GM21447 (cell line): ENCODE measurements at regions not wholly inside any gene's neighbourhood (a gene's known extent, or its start where the extent isn't known, plus 50 kb on each side); places are given as distances from the start of the nearest gene placed in this dataset.

Source experiments
- ATAC-seq: cut with Tn5 transposase; IDR thresholded peaks from one replicate; pipeline ENCODE4 v1.9.1; 2021; ENCODE audit not compliant: unreplicated experiment

DNA sequence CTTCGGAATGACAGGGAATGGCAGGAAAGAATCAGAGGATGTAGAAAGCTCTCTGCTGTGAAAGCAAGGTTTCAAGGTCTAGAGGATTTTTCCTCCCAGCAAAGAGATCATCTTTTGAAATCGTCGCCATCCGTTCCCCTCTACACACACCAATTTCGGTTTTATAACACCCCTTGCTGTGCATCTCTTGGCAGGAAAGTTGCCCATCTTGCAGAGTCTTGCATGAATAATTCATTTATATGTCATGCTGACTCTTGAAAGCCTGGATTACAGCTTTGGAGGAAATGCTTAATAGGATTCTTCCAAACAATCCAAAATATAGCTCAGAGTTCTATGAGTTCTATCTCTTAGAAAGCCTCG lies 262.7 kb downstream of the CHL1 start:
- no peak for ATAC-seq

DNA sequence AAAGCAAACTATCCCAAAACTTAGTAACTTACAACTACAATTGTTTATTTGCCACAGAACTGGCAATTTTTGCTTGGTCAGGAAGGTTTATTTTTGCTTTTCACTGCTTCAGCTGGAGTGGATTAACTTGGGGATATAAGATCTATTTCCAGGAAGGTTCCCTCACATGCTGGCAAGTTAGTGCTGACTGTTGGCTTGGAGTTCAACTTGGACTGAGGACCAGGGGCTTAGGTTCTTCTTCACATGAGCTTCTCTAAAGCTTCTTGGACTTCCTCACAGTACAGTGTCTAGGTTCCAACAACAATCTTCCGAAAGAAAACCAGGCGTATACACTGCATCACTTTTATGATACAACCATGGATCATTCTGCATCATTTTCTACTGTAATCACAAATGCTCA lies 264.4 kb downstream of the CHL1 start:
- ATAC-seq, result no peak

DNA sequence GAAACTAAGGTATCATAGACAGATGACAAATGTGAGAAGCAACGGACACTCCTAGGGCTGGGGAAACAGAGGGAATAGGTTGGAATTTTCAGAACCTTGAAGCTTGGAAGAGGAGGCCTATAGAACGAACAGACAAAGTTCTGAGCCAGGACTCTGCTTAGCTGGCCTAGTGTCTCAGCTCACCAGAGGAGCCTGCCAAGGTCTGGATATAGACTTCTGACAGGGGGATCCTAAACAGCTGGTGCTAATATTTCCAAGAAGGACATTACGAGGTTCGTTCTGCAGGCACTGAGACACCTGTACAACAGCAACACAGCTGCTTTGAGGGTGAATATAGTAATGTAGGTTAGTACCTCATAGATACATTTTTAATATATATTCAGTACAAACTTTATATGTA lies 266.3 kb downstream of the CHL1 start:
- ATAC-seq, result no peak

DNA sequence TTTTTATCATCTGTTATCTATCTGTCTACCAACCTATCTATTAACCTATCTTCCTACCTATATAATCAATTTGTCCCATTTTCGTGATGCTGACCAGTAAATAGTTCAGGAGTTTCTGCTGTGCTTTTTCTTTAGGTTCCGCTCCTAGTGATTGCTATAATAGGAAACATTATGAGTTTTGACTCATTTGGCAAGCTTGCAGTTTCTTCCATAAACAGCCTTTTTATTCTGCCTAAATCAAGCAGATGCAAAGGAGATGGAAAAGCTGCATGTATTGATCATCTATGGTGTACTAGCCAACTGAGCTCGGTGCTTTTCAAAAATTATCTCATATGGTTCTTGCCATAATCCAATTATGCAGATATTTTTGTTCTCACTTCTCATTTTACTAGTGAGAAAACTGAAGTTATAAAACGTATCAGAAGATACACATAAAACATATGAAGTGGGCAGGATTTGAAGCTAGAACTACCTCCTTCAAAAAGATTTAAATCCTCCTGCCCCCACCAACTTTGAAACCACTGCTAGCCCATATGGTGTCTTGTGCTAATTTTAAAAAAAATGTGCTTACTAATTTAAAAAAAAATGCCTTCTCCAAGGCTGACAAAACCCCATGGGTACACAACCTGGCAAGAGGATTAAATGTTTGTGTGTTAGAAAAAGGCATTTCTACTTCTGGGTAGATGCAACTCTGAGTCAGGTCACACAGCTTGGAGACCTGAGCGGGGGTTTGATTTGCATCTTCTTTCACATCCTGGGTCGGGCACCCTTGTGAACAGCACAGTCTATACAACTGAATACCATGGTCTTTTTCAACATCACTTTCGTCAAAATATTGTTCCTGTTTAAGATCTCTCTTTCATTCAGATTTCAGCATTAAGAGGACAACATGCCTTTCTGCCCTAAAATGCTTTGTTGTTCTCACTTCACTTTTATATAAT lies 267.0 kb downstream of the CHL1 start:
- ATAC-seq, result peak; percentile 97

DNA sequence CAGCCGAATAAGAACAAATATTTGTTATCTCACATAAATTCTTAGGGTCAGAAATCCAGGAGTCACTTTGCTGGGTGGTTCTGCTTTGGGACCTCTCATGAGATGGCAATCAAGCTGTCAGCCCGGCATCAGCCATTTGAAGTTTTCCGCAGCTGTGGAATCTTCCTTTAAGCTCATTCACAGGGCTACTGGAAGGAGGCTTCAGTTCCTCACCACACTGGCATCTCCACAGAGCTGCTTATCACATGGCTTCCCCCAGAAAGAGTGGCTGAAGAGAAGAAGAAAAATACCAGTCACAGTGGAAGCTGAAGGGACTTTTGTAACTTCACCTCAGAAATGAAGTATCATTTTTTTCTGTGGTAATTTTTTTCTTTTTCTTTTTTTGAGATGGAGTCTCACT lies 267.7 kb downstream of the CHL1 start:
- no peak for ATAC-seq

DNA sequence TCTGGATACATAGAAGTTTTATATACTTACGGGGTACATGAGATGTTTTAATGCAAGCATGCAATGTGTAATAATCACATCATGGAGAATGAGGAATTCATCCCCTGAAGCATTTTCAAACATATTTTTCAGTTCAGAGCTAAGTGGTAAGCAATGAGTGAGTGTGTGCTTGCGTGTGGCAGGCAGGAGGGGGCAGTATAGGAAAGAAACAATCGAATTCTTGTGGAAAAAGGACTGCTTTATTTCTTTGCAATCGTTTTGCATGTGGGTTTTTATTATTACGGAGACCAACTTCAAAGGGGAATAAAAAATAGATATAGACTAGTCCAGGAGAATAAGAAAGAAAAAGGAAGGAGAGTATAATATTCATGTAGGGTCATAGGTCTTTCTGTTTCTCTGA lies 271.6 kb downstream of the CHL1 start:
- ATAC-seq, result no peak

DNA sequence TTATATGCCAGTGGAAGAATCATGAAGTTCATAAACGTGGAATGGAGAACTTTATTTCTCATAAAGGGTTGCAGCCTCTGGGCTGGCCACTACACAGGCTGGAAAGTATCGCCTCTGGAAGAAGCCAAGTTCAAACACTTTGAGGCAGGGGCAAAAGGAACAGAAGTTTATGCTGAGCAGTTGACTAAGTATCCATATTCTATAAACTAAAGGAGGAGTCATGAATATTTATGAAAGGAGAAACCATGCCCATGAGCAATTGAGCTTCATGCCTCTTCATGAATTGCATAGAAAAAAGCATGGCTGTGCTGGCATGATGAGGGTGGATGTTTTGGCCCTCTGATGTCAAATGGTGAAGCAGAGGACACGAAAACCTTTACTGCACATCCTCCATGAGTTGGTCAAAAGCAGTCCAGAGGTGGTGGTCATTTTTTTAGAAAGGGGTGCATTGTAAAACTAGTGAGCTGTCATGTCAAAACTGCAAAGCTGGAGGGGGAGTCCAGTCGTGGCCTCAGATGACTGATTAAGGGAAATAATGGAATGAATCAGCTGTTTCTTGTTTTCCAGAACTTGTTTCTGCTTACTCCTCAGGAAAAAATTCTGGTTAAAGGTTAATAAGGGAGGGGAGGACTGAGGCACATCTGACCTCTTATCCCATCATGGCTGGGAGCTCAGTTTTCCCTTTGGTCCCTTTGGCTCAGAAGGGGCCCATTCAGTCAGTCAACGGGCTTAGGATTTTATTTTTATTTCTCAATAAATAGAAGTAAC lies 276.7 kb downstream of the CHL1 start:
- no peak for ATAC-seq

DNA sequence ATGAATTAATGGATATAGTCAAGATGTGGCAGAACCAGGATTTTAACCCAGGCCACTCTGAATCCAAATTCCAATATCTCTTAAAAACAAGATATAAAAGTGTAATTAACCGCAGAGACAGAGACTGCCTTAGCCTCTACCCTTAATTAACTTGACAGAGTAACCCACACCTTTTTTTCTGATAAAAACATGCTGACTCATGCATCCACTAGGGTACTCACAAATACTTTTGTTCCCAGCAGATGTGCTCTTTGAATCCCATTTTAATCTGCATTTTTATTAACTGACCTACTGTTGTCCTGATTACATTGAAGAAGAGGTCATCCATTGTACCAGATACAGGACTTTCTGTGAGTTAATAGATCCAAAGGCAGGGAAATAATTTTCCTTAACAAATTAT lies 278.3 kb downstream of the CHL1 start:
- no peak for ATAC-seq

DNA sequence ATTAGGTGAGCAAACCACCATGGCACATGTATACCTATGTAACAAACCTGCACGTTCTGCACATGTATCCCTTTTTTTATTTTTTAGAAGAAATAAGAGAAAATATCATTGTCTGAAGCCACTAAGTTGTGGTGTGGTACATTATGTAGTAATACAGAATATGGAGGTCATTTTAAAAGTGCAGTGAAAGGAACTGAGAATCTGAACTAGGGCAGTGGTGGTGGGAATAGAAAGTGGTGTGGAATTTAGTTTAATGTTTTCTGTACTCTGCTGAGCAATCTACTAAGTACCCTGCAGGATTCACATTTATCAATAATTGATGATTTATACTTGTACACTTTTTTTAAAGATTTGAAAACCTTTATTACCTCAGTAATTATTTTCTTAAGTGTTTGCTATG lies 283.5 kb downstream of the CHL1 start:
- ATAC-seq, result peak; percentile 57

DNA sequence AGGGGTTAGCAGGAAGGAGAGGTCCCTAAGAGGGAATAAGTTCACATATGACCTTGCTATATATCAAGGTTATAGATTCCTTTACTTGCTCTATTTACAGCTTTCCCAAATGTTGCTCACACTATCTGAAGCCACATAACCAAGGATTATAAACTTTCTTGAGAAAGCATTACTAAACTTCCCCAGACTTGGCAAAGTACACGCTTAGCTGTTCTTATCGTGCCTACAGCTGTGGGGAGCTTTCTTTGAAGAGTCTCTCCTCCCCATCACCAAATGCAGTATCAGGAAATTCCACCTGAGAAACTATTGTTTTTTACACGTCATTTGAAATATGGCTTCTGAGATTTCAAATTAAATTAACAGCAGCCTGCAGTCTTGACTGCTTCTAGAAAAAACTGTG lies 284.5 kb downstream of the CHL1 start:
- no peak for ATAC-seq

DNA sequence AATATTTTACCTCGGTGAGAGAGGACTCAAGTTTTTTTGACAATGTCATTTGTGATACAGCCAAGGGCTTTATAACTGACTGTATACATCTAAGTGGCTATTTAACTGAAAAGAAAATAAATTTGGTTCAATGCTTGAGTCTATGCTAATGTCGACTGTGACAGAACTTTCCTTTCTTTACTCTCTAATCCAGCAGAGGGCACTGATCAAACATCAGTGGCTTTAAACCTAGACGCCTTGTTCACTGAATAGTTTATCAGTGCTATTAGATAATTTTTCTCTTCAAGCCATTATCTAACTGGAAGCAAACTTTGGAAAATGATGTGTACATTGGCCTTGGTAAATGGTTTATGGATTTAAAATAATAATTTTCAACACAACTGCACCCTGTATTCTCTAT lies 285.1 kb downstream of the CHL1 start:
- no peak for ATAC-seq

DNA sequence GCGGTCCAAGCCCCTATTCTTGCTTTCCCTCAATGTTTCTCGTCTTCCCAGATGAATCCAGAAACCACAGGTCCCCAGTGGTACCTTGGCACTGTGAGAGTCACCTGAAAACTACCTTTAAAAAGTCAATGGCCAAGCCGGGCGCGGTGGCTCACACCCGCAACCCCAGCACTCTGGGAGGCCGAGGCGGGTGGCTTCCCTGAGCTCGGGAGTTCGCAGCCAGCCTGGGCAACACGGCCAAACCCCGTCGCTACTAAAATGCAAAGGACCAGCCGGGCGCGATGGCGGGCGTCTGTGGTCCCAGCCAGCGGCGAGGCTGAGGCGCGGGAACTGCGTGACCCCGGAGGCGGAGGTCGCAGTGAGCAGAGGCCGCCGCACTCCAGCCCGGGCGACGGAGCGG lies 285.9 kb downstream of the CHL1 start:
- ATAC-seq, result no peak

DNA sequence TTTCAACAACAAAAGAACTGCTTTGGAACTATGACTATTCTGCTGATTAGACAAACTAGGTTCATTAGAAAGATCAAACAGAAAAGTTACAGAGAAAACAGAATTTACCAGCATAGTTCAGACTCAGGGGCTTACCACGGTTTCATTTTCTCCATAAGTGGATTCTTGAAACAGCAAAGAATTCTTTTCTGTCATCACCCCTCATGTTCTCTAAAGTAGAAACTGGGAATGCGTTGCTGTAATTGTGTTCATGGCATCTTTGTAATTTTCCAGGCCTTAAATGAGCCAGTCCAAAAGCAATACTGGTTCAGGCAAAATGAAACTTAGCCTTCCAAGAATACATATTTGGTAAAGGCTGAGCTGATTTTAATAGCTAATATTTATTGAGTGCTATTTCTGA lies 287.8 kb downstream of the CHL1 start:
- ATAC-seq, result no peak

DNA sequence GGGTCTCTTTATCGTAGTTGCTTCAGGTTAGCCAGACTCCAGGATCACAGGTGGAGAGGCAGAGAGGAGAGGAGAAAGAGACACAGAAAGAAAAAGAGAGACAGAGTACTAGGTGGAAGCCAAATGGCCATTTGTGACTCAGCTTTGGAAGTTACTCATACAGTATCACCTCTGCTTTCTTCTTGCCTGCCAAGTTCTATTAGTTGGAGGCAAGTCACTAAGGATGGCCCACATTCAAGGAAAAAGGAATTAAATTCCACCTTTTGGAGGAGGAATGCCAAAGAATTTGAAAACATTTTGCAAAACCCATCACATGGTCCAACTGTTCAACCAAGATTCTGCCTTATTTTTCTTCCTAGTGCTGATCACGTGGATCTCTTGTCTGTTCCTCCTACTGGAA lies 291.1 kb downstream of the CHL1 start:
- ATAC-seq, result no peak

DNA sequence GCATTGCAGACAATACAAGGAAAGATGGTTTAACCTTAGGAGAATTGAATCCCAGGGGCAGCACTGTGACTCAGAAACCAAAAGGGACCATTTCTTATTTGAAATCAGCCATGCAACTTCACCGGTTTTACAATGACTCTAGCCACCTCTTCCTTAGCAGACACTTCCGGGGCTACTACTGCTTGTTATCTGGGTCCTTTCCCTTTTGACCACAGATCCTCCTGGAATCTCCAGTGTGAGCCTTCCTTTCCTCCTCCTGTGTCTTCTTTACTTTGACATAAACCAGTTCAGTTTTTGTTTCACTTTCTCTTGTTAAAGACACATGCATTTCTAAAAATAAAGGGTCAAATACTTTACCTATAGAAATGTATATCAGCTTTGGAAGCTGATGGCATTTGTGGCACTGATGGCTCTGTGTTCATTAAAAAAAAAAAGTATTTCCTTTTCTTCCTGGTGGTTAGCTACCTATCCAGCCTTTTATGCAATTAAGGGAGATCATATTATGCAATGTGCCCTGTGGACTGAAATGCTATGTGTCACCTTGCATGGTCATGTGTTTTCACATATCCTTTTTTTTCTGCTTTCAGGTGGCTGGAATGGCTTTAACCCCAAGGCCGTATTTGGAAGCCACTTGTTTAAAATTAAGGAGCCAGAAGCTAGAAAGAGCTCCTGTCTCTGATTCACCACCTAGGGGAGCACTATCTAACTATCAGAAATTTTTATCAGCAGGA lies 296.2 kb downstream of the CHL1 start:
- ATAC-seq, result peak; percentile 66

DNA sequence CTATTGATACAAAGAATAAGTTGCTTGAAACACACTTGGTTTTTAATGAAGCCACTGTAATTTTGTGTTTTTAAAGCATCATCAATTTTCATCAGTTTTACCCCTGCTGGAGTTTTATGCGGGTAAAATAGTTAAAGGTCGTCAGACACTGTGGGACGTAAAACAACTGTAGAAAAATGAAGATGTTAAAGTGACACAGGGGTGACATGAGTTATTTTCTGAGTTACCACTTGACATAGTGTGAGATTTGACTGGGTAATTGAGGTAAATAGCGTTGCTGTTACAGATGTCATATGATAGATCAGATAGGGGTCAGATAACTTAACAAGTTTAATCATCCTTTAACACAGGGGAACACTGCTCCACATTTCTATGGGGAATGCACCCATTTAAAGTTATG lies 297.6 kb downstream of the CHL1 start:
- ATAC-seq, result no peak

DNA sequence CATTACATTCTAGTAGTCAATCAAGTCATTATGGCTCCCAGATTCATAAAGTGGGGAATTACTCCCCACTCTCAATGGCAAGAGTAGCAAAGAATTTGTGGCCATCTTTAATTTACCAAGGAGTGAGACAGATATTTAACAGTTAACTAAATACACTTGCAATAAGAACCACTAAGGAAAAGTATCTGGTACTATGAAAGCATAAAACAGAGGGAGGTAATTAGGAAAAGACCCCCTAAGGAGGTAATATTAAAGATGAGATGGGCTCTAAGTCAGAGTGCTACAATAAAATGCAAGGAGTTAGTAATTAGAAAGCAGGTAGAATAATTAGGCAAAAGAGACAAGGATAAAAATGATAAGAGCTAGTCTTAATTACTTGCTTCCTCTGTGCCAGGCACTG lies 301.9 kb downstream of the CHL1 start:
- ATAC-seq, result no peak

DNA sequence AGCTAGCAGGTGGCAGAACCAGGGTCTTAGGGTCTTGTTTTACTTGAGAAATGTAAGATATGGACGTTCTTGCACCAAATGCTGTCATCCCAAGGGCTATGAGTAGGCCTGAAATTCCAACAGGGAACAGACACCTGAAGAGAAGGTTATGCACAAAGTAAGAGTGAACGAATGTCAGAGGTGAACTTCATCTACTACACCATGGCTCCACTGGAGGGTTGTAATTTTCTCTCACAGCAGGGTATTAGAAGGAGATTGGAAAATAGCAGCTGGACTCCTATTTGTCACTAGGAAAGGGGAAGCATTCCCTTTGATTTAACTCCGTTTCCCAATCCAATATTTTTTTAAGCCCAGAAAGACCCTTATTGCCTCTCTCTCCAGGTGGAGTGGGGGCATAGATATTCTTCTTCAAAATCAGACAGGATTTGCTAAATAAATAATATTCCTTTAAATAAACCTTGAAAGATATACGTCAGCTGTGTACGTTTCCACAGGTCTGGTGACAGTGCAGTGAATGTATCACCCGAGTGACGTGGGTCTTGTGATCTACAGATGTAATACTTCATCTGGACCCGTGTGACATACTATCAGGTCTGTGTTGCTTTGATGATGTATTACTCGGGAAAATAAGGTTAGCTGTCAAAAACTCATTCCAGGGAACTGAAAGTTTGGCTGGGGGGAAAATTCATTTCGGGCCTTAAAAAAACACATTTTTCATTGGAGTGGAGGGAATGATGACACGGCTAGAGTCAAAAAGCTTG lies 302.6 kb downstream of the CHL1 start:
- ATAC-seq, result no peak

DNA sequence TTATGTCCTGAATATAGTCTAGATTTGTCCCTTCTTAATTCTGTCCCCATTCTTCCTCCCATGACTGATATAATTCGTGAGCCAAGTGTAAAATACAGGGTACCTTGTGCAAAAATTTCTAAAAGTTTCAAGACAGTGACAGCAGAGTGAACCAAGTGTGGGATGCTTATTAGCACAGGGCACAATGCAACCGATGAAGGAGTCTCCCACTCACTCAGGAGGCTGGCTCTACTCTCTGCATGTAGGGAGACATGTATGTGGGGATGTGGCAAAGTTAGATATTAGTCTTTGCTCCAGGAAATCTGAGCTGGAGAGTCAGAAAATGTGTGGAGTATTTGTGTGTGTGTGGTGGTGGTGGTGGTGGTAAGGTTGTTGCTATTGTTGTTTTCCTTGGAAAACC lies 305.9 kb downstream of the CHL1 start:
- no peak for ATAC-seq

DNA sequence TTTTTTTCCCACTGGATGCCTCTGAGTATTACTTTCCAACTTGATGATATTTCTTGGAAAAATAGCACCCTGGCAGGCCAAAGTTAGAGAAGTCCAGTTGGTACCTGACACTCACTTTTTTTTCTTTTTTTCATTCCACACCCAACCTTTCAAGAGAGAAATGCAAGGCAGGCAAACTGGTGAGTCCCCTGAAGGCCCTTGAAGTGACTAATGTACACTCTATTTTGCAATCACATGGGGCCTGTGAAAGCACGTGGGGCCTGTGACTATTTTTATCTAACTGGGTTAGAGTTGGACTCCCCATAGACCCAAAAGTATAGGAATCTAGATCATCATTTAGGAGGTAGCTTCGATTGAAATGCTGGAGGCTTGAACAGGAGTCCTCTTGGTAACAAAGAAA lies 316.7 kb downstream of the CHL1 start:
- ATAC-seq, result no peak

DNA sequence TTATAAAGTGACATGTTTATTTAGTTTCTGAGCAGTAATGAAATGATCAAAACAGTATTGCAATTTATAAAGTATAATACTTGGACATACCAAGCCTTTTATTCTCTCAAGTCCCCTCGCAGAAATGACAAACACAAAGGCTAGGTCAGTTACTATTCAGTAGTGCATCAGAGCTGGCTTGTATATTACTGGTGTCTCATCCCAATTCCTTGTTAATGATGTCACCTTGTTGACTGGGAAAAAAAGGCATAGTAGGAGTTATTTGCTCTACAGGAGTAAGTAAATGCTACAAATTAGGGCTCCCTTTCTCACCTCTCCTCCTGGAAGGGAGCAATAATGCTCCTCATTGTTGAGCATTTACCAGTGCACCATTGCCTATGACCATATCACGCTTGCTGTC lies 317.6 kb downstream of the CHL1 start:
- ATAC-seq, result no peak
